HG02885 (cell line): ENCODE measurements at regions not wholly inside any gene's neighbourhood (a gene's known extent, or its start where the extent isn't known, plus 50 kb on each side); places are given as distances from the start of the nearest gene placed in this dataset.
"Not testable (repeated sequence)": the region's sequence is repeated elsewhere in the genome, so short reads cannot be mapped to it uniquely, and the experiment has no call there.

Experiments used
- ATAC-seq: cut with Tn5 transposase; IDR thresholded peaks from one replicate; pipeline ENCODE4 v1.9.1; 2021; ENCODE audit warnings: mild to moderate bottlenecking; ENCODE audit not compliant: unreplicated experiment, poor library complexity

GRCh38 chr3:110291886-110292501 is 779.6 kb upstream of the NECTIN3 start:
- ATAC-seq: no peak

GRCh38 chr3:110293660-110294059 is 778.0 kb upstream of the NECTIN3 start:
- no peak for ATAC-seq

GRCh38 chr3:110296885-110297284 is 774.7 kb upstream of the NECTIN3 start:
- ATAC-seq: no peak

GRCh38 chr3:110301781-110302180 is 769.8 kb upstream of the NECTIN3 start:
- ATAC-seq: no peak

GRCh38 chr3:110307065-110307809 is 764.4 kb upstream of the NECTIN3 start:
- no peak for ATAC-seq

GRCh38 chr3:110311541-110311940 is 760.1 kb upstream of the NECTIN3 start:
- ATAC-seq: no peak

GRCh38 chr3:110314512-110315114 is 757.0 kb upstream of the NECTIN3 start:
- ATAC-seq: peak; percentile 96

GRCh38 chr3:110318108-110318507 is 753.5 kb upstream of the NECTIN3 start:
- no peak for ATAC-seq

GRCh38 chr3:110323349-110323748 is 748.3 kb upstream of the NECTIN3 start:
- no peak for ATAC-seq

- ATAC-seq: no peak
Measured at GRCh38 chr3:110324171-110324705, 747.4 kb upstream of the NECTIN3 start.

GRCh38 chr3:110327870-110328269 is 743.7 kb upstream of the NECTIN3 start:
- ATAC-seq: no peak

GRCh38 chr3:110331562-110331961 is 740.1 kb upstream of the NECTIN3 start:
- ATAC-seq: not testable (repeated sequence)

GRCh38 chr3:110332629-110333028 is 739.0 kb upstream of the NECTIN3 start:
- no peak for ATAC-seq

GRCh38 chr3:110341047-110341446 is 730.6 kb upstream of the NECTIN3 start:
- no peak for ATAC-seq

GRCh38 chr3:110343376-110343775 is 728.2 kb upstream of the NECTIN3 start:
- peak; percentile 19 for ATAC-seq

GRCh38 chr3:110343945-110344344 is 727.7 kb upstream of the NECTIN3 start:
- peak; percentile 67 for ATAC-seq

- no peak for ATAC-seq
Measured at GRCh38 chr3:110344487-110344886, 727.1 kb upstream of the NECTIN3 start.

- no peak for ATAC-seq
Measured at GRCh38 chr3:110344897-110345767, 726.5 kb upstream of the NECTIN3 start.

GRCh38 chr3:110349295-110349694 is 722.3 kb upstream of the NECTIN3 start:
- no peak for ATAC-seq

- ATAC-seq: no peak
Measured at GRCh38 chr3:110352841-110353604, 718.6 kb upstream of the NECTIN3 start.
